ENCODE measurements at regions not wholly inside any gene's neighbourhood (a gene's known extent, or its start where the extent isn't known, plus 50 kb on each side); places are given as distances from the start of the nearest gene placed in this dataset.

DNA sequence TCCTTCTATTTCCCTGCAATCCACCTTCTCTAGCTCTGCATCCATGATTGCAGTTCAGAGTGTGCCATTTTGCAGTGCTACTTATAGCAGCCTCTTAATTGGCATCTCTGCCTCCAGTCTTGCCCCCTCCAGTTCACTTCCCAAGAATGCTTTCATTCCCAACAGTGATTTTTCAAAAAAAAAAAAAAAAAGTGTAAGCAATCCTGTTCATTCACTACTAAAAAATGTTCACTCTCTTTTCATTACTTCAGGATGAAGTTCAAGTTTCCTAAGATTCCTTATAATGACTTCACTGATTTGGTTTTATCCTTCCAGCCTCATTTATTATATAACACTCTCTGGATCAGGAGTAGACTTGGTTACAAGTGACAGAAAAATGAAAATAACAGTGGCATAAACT lies 124.7 kb upstream of the LNX1 start:
- no peaks in the 10 kb centered on the region for H3K4me1 ChIP-seq (ENCODE audit: control insufficient read depth, insufficient read depth, low read length)
- no peaks in the 10 kb centered on the region for H3K9me3 ChIP-seq (ENCODE audit: control insufficient read depth, insufficient read depth, low read depth, low read length)
- TF ChIP-seq, protein P1, sequence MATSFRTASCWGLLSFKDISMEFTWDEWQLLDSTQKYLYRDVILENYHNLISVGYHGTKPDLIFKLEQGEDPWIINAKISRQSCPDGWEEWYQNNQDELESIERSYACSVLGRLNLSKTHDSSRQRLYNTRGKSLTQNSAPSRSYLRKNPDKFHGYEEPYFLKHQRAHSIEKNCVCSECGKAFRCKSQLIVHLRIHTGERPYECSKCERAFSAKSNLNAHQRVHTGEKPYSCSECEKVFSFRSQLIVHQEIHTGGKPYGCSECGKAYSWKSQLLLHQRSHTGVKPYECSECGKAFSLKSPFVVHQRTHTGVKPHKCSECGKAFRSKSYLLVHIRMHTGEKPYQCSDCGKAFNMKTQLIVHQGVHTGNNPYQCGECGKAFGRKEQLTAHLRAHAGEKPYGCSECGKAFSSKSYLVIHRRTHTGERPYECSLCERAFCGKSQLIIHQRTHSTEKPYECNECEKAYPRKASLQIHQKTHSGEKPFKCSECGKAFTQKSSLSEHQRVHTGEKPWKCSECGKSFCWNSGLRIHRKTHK (tag by site-specific recombination; IDR thresholded peaks at IDR 0.05), result no peak
- TF ChIP-seq ZNF140 (tag by site-specific recombination; IDR thresholded peaks at IDR 0.05), result no peak
- no peak for TF ChIP-seq ZNF214 (tag by site-specific recombination; IDR thresholded peaks at IDR 0.05; ENCODE audit: borderline replicate concordance)
- TF ChIP-seq, protein P2, sequence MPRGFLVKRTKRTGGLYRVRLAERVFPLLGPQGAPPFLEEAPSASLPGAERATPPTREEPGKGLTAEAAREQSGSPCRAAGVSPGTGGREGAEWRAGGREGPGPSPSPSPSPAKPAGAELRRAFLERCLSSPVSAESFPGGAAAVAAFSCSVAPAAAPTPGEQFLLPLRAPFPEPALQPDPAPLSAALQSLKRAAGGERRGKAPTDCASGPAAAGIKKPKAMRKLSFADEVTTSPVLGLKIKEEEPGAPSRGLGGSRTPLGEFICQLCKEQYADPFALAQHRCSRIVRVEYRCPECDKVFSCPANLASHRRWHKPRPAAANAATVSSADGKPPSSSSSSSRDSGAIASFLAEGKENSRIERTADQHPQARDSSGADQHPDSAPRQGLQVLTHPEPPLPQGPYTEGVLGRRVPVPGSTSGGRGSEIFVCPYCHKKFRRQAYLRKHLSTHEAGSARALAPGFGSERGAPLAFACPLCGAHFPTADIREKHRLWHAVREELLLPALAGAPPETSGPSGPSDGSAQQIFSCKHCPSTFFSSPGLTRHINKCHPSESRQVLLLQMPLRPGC (tag by site-specific recombination; IDR thresholded peaks at IDR 0.05), result no peak
- TF ChIP-seq, protein P3, sequence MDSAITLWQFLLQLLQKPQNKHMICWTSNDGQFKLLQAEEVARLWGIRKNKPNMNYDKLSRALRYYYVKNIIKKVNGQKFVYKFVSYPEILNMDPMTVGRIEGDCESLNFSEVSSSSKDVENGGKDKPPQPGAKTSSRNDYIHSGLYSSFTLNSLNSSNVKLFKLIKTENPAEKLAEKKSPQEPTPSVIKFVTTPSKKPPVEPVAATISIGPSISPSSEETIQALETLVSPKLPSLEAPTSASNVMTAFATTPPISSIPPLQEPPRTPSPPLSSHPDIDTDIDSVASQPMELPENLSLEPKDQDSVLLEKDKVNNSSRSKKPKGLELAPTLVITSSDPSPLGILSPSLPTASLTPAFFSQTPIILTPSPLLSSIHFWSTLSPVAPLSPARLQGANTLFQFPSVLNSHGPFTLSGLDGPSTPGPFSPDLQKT (IDR thresholded peaks at IDR 0.05; ENCODE audit: borderline replicate concordance, low read depth, low read length), result no peak
- no peak for TF ChIP-seq MEIS1 (CRISPR knock-in tag; IDR thresholded peaks at IDR 0.05; ENCODE audit: borderline replicate concordance)
- TF ChIP-seq, protein P4, sequence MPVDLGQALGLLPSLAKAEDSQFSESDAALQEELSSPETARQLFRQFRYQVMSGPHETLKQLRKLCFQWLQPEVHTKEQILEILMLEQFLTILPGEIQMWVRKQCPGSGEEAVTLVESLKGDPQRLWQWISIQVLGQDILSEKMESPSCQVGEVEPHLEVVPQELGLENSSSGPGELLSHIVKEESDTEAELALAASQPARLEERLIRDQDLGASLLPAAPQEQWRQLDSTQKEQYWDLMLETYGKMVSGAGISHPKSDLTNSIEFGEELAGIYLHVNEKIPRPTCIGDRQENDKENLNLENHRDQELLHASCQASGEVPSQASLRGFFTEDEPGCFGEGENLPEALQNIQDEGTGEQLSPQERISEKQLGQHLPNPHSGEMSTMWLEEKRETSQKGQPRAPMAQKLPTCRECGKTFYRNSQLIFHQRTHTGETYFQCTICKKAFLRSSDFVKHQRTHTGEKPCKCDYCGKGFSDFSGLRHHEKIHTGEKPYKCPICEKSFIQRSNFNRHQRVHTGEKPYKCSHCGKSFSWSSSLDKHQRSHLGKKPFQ (tag by site-specific recombination; IDR thresholded peaks at IDR 0.05), result no peak
- no peak for TF ChIP-seq ZNF10 (tag by site-specific recombination; IDR thresholded peaks at IDR 0.05)
- no peak for TF ChIP-seq MYNN (tag by site-specific recombination; IDR thresholded peaks at IDR 0.05; ENCODE audit: borderline replicate concordance)
- no peak for TF ChIP-seq ZNF670 (tag by site-specific recombination; IDR thresholded peaks at IDR 0.05; ENCODE audit: low read depth)
- TF ChIP-seq ZNF777 (tag by site-specific recombination; IDR thresholded peaks at IDR 0.05; ENCODE audit: borderline replicate concordance), result no peak
- TF ChIP-seq ZNF302 (tag by site-specific recombination; IDR thresholded peaks at IDR 0.05; ENCODE audit: low read depth), result no peak
- TF ChIP-seq ZNF23 (tag by site-specific recombination; IDR thresholded peaks at IDR 0.05; ENCODE audit: borderline replicate concordance), result no peak
- no peak for TF ChIP-seq KLF16 (tag by site-specific recombination; IDR thresholded peaks at IDR 0.05)
- ChIA-PET CTCF (interaction anchor here (0.7 kb wide), 1 partner anchor 224 kb away, joined by 4 read pairs; no protein-coding TSS in a partner anchor), POLR2A (no interaction called here)
- H3K27ac ChIP-seq (ENCODE audit: extremely low read depth, low read depth, low read length), result no peak overlapping the region
- H3K4me3 ChIP-seq (ENCODE audit: low read depth, low read length), result no peak overlapping the region
- no peaks in the 10 kb centered on the region for H3K36me3 ChIP-seq (ENCODE audit: control insufficient read depth in 2 of 2, insufficient read depth in 1 of 2, low read length in 2 of 2)

DNA sequence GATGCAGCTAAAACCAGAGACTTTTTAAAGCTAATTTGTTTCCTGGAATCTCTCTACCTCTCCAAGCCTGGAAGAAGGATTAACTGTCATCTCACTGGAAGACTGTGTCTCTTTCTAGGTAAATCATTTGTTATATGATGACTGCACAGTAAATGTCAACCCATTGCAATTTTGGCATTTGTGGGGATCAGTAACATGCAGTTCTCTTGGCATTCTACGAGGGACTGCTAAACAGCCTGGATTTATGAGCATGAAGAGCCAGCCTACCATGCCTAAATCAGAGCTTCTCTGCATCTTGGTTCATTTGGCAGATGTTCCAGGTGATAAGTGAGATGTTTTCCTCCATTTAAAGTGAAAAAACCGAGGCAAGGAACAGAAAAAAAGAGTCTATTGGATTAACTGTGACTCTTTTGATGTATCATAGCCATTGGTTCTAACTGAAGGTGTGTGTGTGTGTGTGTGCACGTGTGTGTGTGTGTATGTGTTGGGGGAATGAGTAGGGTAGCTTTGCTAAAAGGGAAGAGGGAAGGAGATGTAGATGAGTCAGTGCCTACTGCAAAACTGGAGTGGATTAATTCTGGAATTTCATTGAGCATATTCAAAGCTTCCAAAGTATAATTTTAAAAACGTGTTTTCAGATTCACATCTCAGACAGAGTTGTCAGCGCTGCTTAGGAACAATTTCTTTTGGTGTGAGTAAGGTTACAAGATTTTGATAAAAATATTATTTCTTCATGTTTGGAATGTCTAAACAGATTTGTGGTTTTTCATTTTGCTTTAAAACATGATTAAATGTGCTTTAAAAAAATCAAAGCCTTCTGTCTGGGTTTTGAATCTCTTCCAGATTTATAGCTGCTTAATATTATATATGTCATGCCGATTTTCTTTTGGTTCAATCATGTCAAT lies 123.2 kb upstream of the LNX1 start:
- no peak overlapping the region for H3K4me3 ChIP-seq (ENCODE audit: low read depth, low read length)
- no peaks in the 10 kb centered on the region for H3K9me3 ChIP-seq (ENCODE audit: control insufficient read depth, insufficient read depth, low read depth, low read length)
- H3K36me3 ChIP-seq (ENCODE audit: control insufficient read depth in 2 of 2, insufficient read depth in 1 of 2, low read length in 2 of 2), result no peaks in the 10 kb centered on the region
- TF ChIP-seq, protein P5, sequence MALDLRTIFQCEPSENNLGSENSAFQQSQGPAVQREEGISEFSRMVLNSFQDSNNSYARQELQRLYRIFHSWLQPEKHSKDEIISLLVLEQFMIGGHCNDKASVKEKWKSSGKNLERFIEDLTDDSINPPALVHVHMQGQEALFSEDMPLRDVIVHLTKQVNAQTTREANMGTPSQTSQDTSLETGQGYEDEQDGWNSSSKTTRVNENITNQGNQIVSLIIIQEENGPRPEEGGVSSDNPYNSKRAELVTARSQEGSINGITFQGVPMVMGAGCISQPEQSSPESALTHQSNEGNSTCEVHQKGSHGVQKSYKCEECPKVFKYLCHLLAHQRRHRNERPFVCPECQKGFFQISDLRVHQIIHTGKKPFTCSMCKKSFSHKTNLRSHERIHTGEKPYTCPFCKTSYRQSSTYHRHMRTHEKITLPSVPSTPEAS (tag by site-specific recombination; IDR thresholded peaks at IDR 0.05), result peak; percentile 25; the same call in 1 of the 2 replicates
- no peak for TF ChIP-seq GFI1B (tag by site-specific recombination; IDR thresholded peaks at IDR 0.05)
- no peak overlapping the region for H3K27ac ChIP-seq (ENCODE audit: extremely low read depth, low read depth, low read length)
- POLR2A ChIA-PET, result no interaction called here
- H3K4me1 ChIP-seq (ENCODE audit: control insufficient read depth, insufficient read depth, low read length), result no peaks in the 10 kb centered on the region
- CTCF ChIA-PET, result interaction anchor here (1.2 kb wide), 1 partner anchor 8 kb away, joined by 6 read pairs; no protein-coding TSS in a partner anchor
